Endodermal cell (in vitro differentiated cells): ENCODE measurements at regions not wholly inside any gene's neighbourhood (a gene's known extent, or its start where the extent isn't known, plus 50 kb on each side); places are given as distances from the start of the nearest gene placed in this dataset.

Experiments
- DNase-seq: peaks from one replicate; pipeline ENCODE4 v3.0.0-alpha.2; 2017
- H3K27ac ChIP-seq: 2 replicates; pipeline ENCODE4 v1.5.1; 2013; ENCODE audit warnings: mild to moderate bottlenecking, low read depth, low read length, moderate library complexity
- H3K27me3 ChIP-seq: 2 replicates; pipeline ENCODE4 v1.6.1; 2013; ENCODE audit warnings: mild to moderate bottlenecking, low read length, moderate library complexity; ENCODE audit not compliant: insufficient read depth, control insufficient read depth, poor library complexity, severe bottlenecking
- H3K36me3 ChIP-seq: 2 replicates; pipeline ENCODE4 v1.7.0; 2013; ENCODE audit warnings: mild to moderate bottlenecking, low read length, moderate library complexity; ENCODE audit not compliant: control insufficient read depth, insufficient read depth
- H3K4me1 ChIP-seq: one replicate; pipeline ENCODE4 v1.7.0; 2013; ENCODE audit warnings: low read length; ENCODE audit not compliant: control insufficient read depth, insufficient read depth
- H3K4me3 ChIP-seq: 2 replicates; pipeline ENCODE4 v1.5.1; 2013; ENCODE audit warnings: mild to moderate bottlenecking, low read length, moderate library complexity
- H3K9ac ChIP-seq: 2 replicates; pipeline ENCODE4 v1.6.1; 2013; ENCODE audit warnings: mild to moderate bottlenecking, low read length, moderate library complexity; ENCODE audit not compliant: poor library complexity, severe bottlenecking; ENCODE audit errors: extremely low read depth
- H3K9me3 ChIP-seq: 2 replicates; pipeline ENCODE4 v1.6.1; 2013; ENCODE audit warnings: mild to moderate bottlenecking, low read length, moderate library complexity; ENCODE audit not compliant: control insufficient read depth
- H3K27ac Mint-ChIP-seq: 2 replicates; pipeline ENCODE4 v1.8.0; 2020; ENCODE audit warnings: mixed read lengths
- H3K27me3 Mint-ChIP-seq: 2 replicates; pipeline ENCODE4 v1.8.0; 2021; ENCODE audit warnings: mild to moderate bottlenecking, mixed read lengths; ENCODE audit not compliant: insufficient read depth
- H3K36me3 Mint-ChIP-seq: 2 replicates; pipeline ENCODE4 v1.8.0; 2020; ENCODE audit warnings: low read depth, mixed read lengths
- H3K4me1 Mint-ChIP-seq: 2 replicates; pipeline ENCODE4 v1.8.0; 2020; ENCODE audit warnings: mixed read lengths
- H3K4me3 Mint-ChIP-seq: 2 replicates; pipeline ENCODE4 v1.8.0; 2020; ENCODE audit warnings: mild to moderate bottlenecking, moderate library complexity, mixed read lengths
- H3K9me3 Mint-ChIP-seq: 2 replicates; pipeline ENCODE4 v1.8.0; 2020; ENCODE audit warnings: mild to moderate bottlenecking, mixed read lengths
- WGBS, 2 experiments: methylation state at CpG; one replicate each; pipeline versions ENCODE4 v1.1.5 to v1.1.7; 2013; ENCODE audit warnings: missing lambda C conversion rate in 2 of 2, mixed read lengths in 1 of 2; ENCODE audit not compliant: insufficient coverage in 1 of 2, insufficient read length in 1 of 2; 5-methylcytosine and 5-hydroxymethylcytosine counted together
- TF ChIP-seq, protein P1 (sequence below): fragments of 200-600 bp; sonication (generic); conservative IDR thresholded peaks from 2 replicates; pipeline ENCODE4 v1.5.0; 2021; ENCODE audit warnings: antibody characterized with exemption, mild to moderate bottlenecking

DNA sequence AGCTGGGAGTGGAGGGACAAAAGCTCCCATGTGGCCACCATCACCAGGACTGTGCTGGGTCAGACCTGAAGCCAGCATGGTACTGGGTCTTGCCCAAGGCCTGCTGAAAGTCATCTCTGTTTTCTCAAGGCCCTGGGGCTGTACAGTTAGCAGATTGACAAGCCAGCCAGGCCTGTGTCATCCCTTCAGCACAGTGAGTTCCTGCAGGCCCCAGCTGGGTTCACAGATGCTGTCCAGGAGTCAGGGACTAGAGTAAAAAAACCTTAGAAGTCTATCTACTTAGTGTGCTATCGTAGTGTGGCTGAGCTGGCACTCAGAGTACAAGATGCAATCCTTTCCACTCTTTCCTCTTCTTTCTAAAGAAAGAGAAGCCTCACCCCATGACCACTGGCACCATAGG lies 246.0 kb upstream of the NAALADL2 start:
- no peak overlapping the region for H3K9ac ChIP-seq
- no peaks in the 10 kb centered on the region for H3K27me3 Mint-ChIP-seq
- H3K4me3 Mint-ChIP-seq: no peak overlapping the region
- H3K27me3 ChIP-seq: no peaks in the 10 kb centered on the region
- no peaks in the 10 kb centered on the region for H3K9me3 ChIP-seq
- no peak for DNase-seq
- H3K4me1 ChIP-seq: no peaks in the 10 kb centered on the region
- H3K27ac ChIP-seq: no peak overlapping the region
- H3K36me3 Mint-ChIP-seq: no peaks in the 10 kb centered on the region
- 90% methylated on average over 1 of the region's 1 CpG; no CpG with 5 or more reads in 1 of the 2 experiments for WGBS, 2 experiments
- peaks cover under 1% of the 10 kb centered on the region for H3K4me1 Mint-ChIP-seq
- TF ChIP-seq, protein P1, sequence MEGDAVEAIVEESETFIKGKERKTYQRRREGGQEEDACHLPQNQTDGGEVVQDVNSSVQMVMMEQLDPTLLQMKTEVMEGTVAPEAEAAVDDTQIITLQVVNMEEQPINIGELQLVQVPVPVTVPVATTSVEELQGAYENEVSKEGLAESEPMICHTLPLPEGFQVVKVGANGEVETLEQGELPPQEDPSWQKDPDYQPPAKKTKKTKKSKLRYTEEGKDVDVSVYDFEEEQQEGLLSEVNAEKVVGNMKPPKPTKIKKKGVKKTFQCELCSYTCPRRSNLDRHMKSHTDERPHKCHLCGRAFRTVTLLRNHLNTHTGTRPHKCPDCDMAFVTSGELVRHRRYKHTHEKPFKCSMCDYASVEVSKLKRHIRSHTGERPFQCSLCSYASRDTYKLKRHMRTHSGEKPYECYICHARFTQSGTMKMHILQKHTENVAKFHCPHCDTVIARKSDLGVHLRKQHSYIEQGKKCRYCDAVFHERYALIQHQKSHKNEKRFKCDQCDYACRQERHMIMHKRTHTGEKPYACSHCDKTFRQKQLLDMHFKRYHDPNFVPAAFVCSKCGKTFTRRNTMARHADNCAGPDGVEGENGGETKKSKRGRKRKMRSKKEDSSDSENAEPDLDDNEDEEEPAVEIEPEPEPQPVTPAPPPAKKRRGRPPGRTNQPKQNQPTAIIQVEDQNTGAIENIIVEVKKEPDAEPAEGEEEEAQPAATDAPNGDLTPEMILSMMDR: no peak
- no peaks in the 10 kb centered on the region for H3K36me3 ChIP-seq
- H3K4me3 ChIP-seq: no peak overlapping the region
- peaks cover 13% of the 10 kb centered on the region for H3K9me3 Mint-ChIP-seq
- H3K27ac Mint-ChIP-seq: no peak overlapping the region

DNA sequence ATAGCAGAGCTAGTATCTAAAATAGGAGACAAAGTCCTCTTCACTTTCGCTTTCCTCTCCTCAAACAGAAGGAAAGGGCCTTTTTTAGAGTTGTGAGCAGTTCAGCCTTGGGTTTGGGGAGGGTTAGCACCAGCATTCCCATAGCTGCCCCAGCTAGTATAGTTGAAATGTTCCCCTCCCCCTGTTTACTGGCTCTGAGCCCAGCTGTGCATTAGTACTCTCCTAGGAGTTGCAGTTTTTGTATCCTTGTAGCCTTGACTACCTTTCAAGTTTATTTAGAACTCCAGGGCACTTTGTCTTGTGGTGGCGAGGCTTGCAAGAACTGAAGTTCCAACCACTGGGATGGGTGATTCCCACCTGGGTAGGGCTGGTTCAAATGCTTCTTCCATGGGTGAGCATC lies 245.1 kb upstream of the NAALADL2 start:
- Histone ChIP-seq H3K27ac (no peak overlapping the region), H3K36me3 (no peaks in the 10 kb centered on the region), H3K9ac (no peak overlapping the region), H3K4me3 (no peak overlapping the region), H3K4me1 (no peaks in the 10 kb centered on the region), H3K9me3 (no peaks in the 10 kb centered on the region), H3K27me3 (no peaks in the 10 kb centered on the region)
- TF ChIP-seq, protein P1: no peak
- H3K36me3 Mint-ChIP-seq: no peaks in the 10 kb centered on the region
- no peak for DNase-seq
- WGBS, 2 experiments: 98 to 100% methylated on average over 1 to 2 of the region's 2 CpGs
- H3K4me3 Mint-ChIP-seq: no peak overlapping the region
- H3K4me1 Mint-ChIP-seq: peaks cover 7% of the 10 kb centered on the region
- peaks cover 12% of the 10 kb centered on the region for H3K9me3 Mint-ChIP-seq
- no peaks in the 10 kb centered on the region for H3K27me3 Mint-ChIP-seq
- H3K27ac Mint-ChIP-seq: no peak overlapping the region

DNA sequence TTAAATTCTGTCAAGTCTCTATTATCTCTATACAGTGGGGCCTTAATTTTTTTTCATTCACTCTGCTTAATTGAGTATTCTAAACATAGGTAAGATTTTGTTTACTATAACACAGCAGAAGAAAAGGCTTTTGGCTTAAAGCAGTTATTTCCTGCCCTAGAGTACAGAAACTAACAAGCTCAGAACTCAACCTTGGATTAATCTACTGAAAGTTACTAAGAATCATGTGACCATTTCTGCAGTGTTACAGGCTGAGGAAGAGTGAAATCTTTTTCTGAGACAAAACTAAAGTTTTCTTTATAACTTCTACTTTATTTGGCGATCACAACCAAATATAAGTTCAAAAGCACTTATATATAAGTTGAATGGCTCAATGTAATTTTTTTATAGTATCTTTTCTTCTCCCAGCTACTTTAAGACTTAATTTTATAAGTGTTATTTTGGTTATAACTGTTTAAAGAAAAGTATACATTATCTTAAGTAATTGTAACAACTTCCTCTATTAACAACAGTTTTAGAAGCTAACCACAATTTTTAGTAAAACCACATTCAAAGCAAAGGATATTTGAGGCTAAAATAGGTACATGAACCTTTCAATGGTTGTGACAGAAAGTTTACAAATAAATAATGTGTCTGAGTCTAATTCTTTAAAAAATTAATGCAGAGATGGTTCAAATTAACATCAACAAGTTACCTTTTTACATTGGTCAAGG lies 240.6 kb upstream of the NAALADL2 start:
- Mint-ChIP-seq H3K4me3 (no peak overlapping the region), H3K4me1 (peaks cover 12% of the 10 kb centered on the region), H3K9me3 (no peaks in the 10 kb centered on the region), H3K36me3 (no peaks in the 10 kb centered on the region), H3K27me3 (no peaks in the 10 kb centered on the region), H3K27ac (no peak overlapping the region)
- Histone ChIP-seq H3K4me3 (no peak overlapping the region), H3K27me3 (no peaks in the 10 kb centered on the region), H3K4me1 (no peaks in the 10 kb centered on the region), H3K9ac (no peak overlapping the region), H3K9me3 (no peaks in the 10 kb centered on the region), H3K27ac (no peak overlapping the region), H3K36me3 (no peaks in the 10 kb centered on the region)
- WGBS, 2 experiments: no CpG with 5 or more reads among the region's 1 CpG
- TF ChIP-seq, protein P1: no peak
- DNase-seq: no peak
